ENCODE measurements at regions not wholly inside any gene's neighbourhood (a gene's known extent, or its start where the extent isn't known, plus 50 kb on each side); places are given as distances from the start of the nearest gene placed in this dataset.

- TF ChIP-seq GATA3 (IDR thresholded peaks at IDR 0.05; ENCODE audit: low read depth, low read length) (no peak), GATA2 (IDR thresholded peaks at IDR 0.05; ENCODE audit: low read depth, low read length) (no peak)
Observed at GRCh38 chr1:29969576-29969975, 733.3 kb downstream of the PTPRU start.

GRCh38 chr1:29967261-29967660 lies 730.9 kb downstream of the PTPRU start:
- TF ChIP-seq GATA3 (IDR thresholded peaks at IDR 0.05; ENCODE audit: low read depth, low read length) (no peak), GATA2 (IDR thresholded peaks at IDR 0.05; ENCODE audit: low read depth, low read length) (no peak)

GRCh38 chr1:29966526-29967045 lies 730.3 kb downstream of the PTPRU start:
- TF ChIP-seq GATA3 (IDR thresholded peaks at IDR 0.05; ENCODE audit: low read depth, low read length) (no peak), GATA2 (IDR thresholded peaks at IDR 0.05; ENCODE audit: low read depth, low read length) (no peak)

GRCh38 chr1:29964718-29965533 lies 728.6 kb downstream of the PTPRU start:
- TF ChIP-seq GATA2 (IDR thresholded peaks at IDR 0.05; ENCODE audit: low read depth, low read length) (no peak), GATA3 (IDR thresholded peaks at IDR 0.05; ENCODE audit: low read depth, low read length) (no peak)

GRCh38 chr1:29963946-29964345 lies 727.6 kb downstream of the PTPRU start:
- TF ChIP-seq GATA3 (IDR thresholded peaks at IDR 0.05; ENCODE audit: low read depth, low read length) (no peak), GATA2 (IDR thresholded peaks at IDR 0.05; ENCODE audit: low read depth, low read length) (no peak)

- TF ChIP-seq GATA2 (IDR thresholded peaks at IDR 0.05; ENCODE audit: low read depth, low read length): no peak
- no peak for TF ChIP-seq GATA3 (IDR thresholded peaks at IDR 0.05; ENCODE audit: low read depth, low read length)
Observed at GRCh38 chr1:29962831-29963247, 726.5 kb downstream of the PTPRU start.

- TF ChIP-seq GATA2 (IDR thresholded peaks at IDR 0.05; ENCODE audit: low read depth, low read length) (no peak), GATA3 (IDR thresholded peaks at IDR 0.05; ENCODE audit: low read depth, low read length) (no peak)
Observed at GRCh38 chr1:29962336-29962735, 726.0 kb downstream of the PTPRU start.

- TF ChIP-seq GATA2 (IDR thresholded peaks at IDR 0.05; ENCODE audit: low read depth, low read length): no peak
- no peak for TF ChIP-seq GATA3 (IDR thresholded peaks at IDR 0.05; ENCODE audit: low read depth, low read length)
Observed at GRCh38 chr1:29961293-29962059, 725.2 kb downstream of the PTPRU start.

GRCh38 chr1:29960876-29961275 lies 724.6 kb downstream of the PTPRU start:
- TF ChIP-seq GATA2 (IDR thresholded peaks at IDR 0.05; ENCODE audit: low read depth, low read length) (no peak), GATA3 (IDR thresholded peaks at IDR 0.05; ENCODE audit: low read depth, low read length) (no peak)

GRCh38 chr1:29960156-29960755 lies 723.9 kb downstream of the PTPRU start:
- no peak for TF ChIP-seq GATA3 (IDR thresholded peaks at IDR 0.05; ENCODE audit: low read depth, low read length)
- no peak for TF ChIP-seq GATA2 (IDR thresholded peaks at IDR 0.05; ENCODE audit: low read depth, low read length)

- TF ChIP-seq GATA2 (IDR thresholded peaks at IDR 0.05; ENCODE audit: low read depth, low read length): no peak
- no peak for TF ChIP-seq GATA3 (IDR thresholded peaks at IDR 0.05; ENCODE audit: low read depth, low read length)
Observed at GRCh38 chr1:29959356-29959755, 723.0 kb downstream of the PTPRU start.

- no peak for TF ChIP-seq GATA2 (IDR thresholded peaks at IDR 0.05; ENCODE audit: low read depth, low read length)
- TF ChIP-seq GATA3 (IDR thresholded peaks at IDR 0.05; ENCODE audit: low read depth, low read length): no peak
Observed at GRCh38 chr1:29958271-29958670, 721.9 kb downstream of the PTPRU start.

- TF ChIP-seq GATA3 (IDR thresholded peaks at IDR 0.05; ENCODE audit: low read depth, low read length) (no peak), GATA2 (IDR thresholded peaks at IDR 0.05; ENCODE audit: low read depth, low read length) (no peak)
Observed at GRCh38 chr1:29956349-29957030, 720.2 kb downstream of the PTPRU start.

- TF ChIP-seq GATA3 (IDR thresholded peaks at IDR 0.05; ENCODE audit: low read depth, low read length): no peak
- TF ChIP-seq GATA2 (IDR thresholded peaks at IDR 0.05; ENCODE audit: low read depth, low read length): no peak
Observed at GRCh38 chr1:29954591-29954990, 718.3 kb downstream of the PTPRU start.

Data from SH-SY5Y (cell line).